GM06990 (cell line): ENCODE measurements at regions not wholly inside any gene's neighbourhood (a gene's known extent, or its start where the extent isn't known, plus 50 kb on each side); places are given as distances from the start of the nearest gene placed in this dataset.

Experiments used
- DNase-seq: peaks from one replicate; pipeline ENCODE4 v3.0.0-alpha.2; 2011; ENCODE audit not compliant: insufficient read length; ENCODE audit errors: extremely low read depth
- H3K27me3 ChIP-seq: replicated peaks from 2 replicates; pipeline ENCODE4 v1.6.0; 2011; ENCODE audit warnings: low read length; ENCODE audit not compliant: control insufficient read depth, insufficient read depth
- H3K36me3 ChIP-seq: 2 replicates; pipeline ENCODE4 v1.5.1; 2011; ENCODE audit warnings: low read length; ENCODE audit not compliant: control insufficient read depth, insufficient read depth
- H3K4me3 ChIP-seq: replicated peaks from 2 replicates; pipeline ENCODE4 v1.5.1; 2011; ENCODE audit warnings: low read depth, mild to moderate bottlenecking, control low read depth, low read length
- CTCF ChIP-seq: IDR thresholded peaks from 2 replicates; pipeline ENCODE4 v1.5.1; 2011; ENCODE audit warnings: low read length, control low read depth, mild to moderate bottlenecking, inconsistent platforms; ENCODE audit not compliant: insufficient read depth, poor library complexity, severe bottlenecking

- no peak overlapping the region for H3K4me3 ChIP-seq
- no peak for DNase-seq
These were observed 347.9 kb downstream of the BCAT1 start for GRCh38 chr12:24600996-24601395.

GRCh38 chr12:24600551-24600950 lies 348.4 kb downstream of the BCAT1 start:
- H3K27me3 ChIP-seq = no peaks in the 10 kb centered on the region
- no peaks in the 10 kb centered on the region for H3K36me3 ChIP-seq
- no peak for TF ChIP-seq CTCF
- DNase-seq = no peak
- H3K4me3 ChIP-seq = no peak overlapping the region

More at GRCh38 chr12:24600996-24601395, 347.9 kb downstream of the BCAT1 start:
- no peak for TF ChIP-seq CTCF
- H3K36me3 ChIP-seq = no peaks in the 10 kb centered on the region
- no peaks in the 10 kb centered on the region for H3K27me3 ChIP-seq

GRCh38 chr12:24599736-24600135 lies 349.2 kb downstream of the BCAT1 start:
- TF ChIP-seq CTCF = no peak
- H3K36me3 ChIP-seq = no peaks in the 10 kb centered on the region
- H3K4me3 ChIP-seq = no peak overlapping the region
- DNase-seq = no peak
- H3K27me3 ChIP-seq = no peaks in the 10 kb centered on the region

GRCh38 chr12:24597580-24597979 lies 351.3 kb downstream of the BCAT1 start:
- H3K4me3 ChIP-seq = no peak overlapping the region
- TF ChIP-seq CTCF = no peak
- H3K36me3 ChIP-seq = no peaks in the 10 kb centered on the region
- no peak for DNase-seq
- H3K27me3 ChIP-seq = no peaks in the 10 kb centered on the region

GRCh38 chr12:24596768-24597388 lies 352.0 kb downstream of the BCAT1 start:
- TF ChIP-seq CTCF = peak; percentile 54
- Histone ChIP-seq H3K36me3 (no peaks in the 10 kb centered on the region), H3K27me3 (no peaks in the 10 kb centered on the region), H3K4me3 (no peak overlapping the region)
- DNase-seq = no peak
